ENCODE measurements at regions not wholly inside any gene's neighbourhood (a gene's known extent, or its start where the extent isn't known, plus 50 kb on each side); places are given as distances from the start of the nearest gene placed in this dataset.

- Mint-ChIP-seq H3K36me3 (ENCODE audit: low read depth) (no peaks in the 10 kb centered on the region), H3K27ac (no peak overlapping the region), H3K4me3 (no peak overlapping the region), H3K27me3 (peaks cover 5% of the 10 kb centered on the region), H3K4me1 (peaks cover 9% of the 10 kb centered on the region), H3K9me3 (no peaks in the 10 kb centered on the region)
- no peak for DNase-seq
- intact Hi-C loops (cut with micrococcal nuclease): loop anchor here (10.0 kb wide), 1 partner anchor 834 kb away; no protein-coding TSS in a partner anchor
Measured at GRCh38 chr6:79330704-79331103, 96.2 kb upstream of the HMGN3 start.

GRCh38 chr6:79313254-79313653, 78.8 kb upstream of the HMGN3 start:
- no peaks in the 10 kb centered on the region for H3K36me3 Mint-ChIP-seq (ENCODE audit: low read depth)
- DNase-seq: no peak
- no peak overlapping the region for H3K27ac Mint-ChIP-seq
- H3K4me3 Mint-ChIP-seq: no peak overlapping the region
- H3K27me3 Mint-ChIP-seq: no peaks in the 10 kb centered on the region
- intact Hi-C loops (cut with micrococcal nuclease): no loop called here
- no peaks in the 10 kb centered on the region for H3K4me1 Mint-ChIP-seq
- H3K9me3 Mint-ChIP-seq: no peaks in the 10 kb centered on the region

GRCh38 chr6:79307321-79308036, 73.0 kb upstream of the HMGN3 start:
- Mint-ChIP-seq H3K27me3 (no peaks in the 10 kb centered on the region), H3K4me1 (no peaks in the 10 kb centered on the region), H3K27ac (no peak overlapping the region), H3K36me3 (ENCODE audit: low read depth) (no peaks in the 10 kb centered on the region), H3K4me3 (no peak overlapping the region), H3K9me3 (no peaks in the 10 kb centered on the region)
- intact Hi-C loops (cut with micrococcal nuclease): no loop called here
- DNase-seq: no peak

GRCh38 chr6:79305020-79305419, 70.5 kb upstream of the HMGN3 start:
- H3K27me3 Mint-ChIP-seq: no peaks in the 10 kb centered on the region
- no peak overlapping the region for H3K27ac Mint-ChIP-seq
- DNase-seq: no peak
- H3K9me3 Mint-ChIP-seq: no peaks in the 10 kb centered on the region
- no peaks in the 10 kb centered on the region for H3K36me3 Mint-ChIP-seq (ENCODE audit: low read depth)
- H3K4me1 Mint-ChIP-seq: no peaks in the 10 kb centered on the region
- H3K4me3 Mint-ChIP-seq: no peak overlapping the region
- intact Hi-C loops (cut with micrococcal nuclease): no loop called here

- H3K4me1 Mint-ChIP-seq: no peaks in the 10 kb centered on the region
- H3K27me3 Mint-ChIP-seq: no peaks in the 10 kb centered on the region
- no peaks in the 10 kb centered on the region for H3K36me3 Mint-ChIP-seq (ENCODE audit: low read depth)
- no peak for DNase-seq
- intact Hi-C loops (cut with micrococcal nuclease): no loop called here
- no peak overlapping the region for H3K27ac Mint-ChIP-seq
- H3K4me3 Mint-ChIP-seq: no peak overlapping the region
- no peaks in the 10 kb centered on the region for H3K9me3 Mint-ChIP-seq
Measured at GRCh38 chr6:79302341-79302740, 67.9 kb upstream of the HMGN3 start.

GRCh38 chr6:79301290-79301689, 66.8 kb upstream of the HMGN3 start:
- H3K27me3 Mint-ChIP-seq: no peaks in the 10 kb centered on the region
- H3K4me3 Mint-ChIP-seq: no peak overlapping the region
- no peaks in the 10 kb centered on the region for H3K9me3 Mint-ChIP-seq
- intact Hi-C loops (cut with micrococcal nuclease): no loop called here
- H3K27ac Mint-ChIP-seq: no peak overlapping the region
- no peak for DNase-seq
- H3K4me1 Mint-ChIP-seq: no peaks in the 10 kb centered on the region
- no peaks in the 10 kb centered on the region for H3K36me3 Mint-ChIP-seq (ENCODE audit: low read depth)

GRCh38 chr6:79296211-79296610, 61.7 kb upstream of the HMGN3 start:
- Mint-ChIP-seq H3K9me3 (no peaks in the 10 kb centered on the region), H3K36me3 (ENCODE audit: low read depth) (no peaks in the 10 kb centered on the region), H3K4me1 (no peaks in the 10 kb centered on the region), H3K27ac (no peak overlapping the region), H3K4me3 (no peak overlapping the region), H3K27me3 (no peaks in the 10 kb centered on the region)
- no peak for DNase-seq
- intact Hi-C loops (cut with micrococcal nuclease): no loop called here

Data from activated CD4-positive, alpha-beta T cell treated with anti-CD3 and anti-CD28 coated beads, Interleukin-2, amount 10 ng/mL, durations not matched to agents 24 days and 14 days (primary cell).